C4-2B (cell line): ENCODE measurements at regions not wholly inside any gene's neighbourhood (a gene's known extent, or its start where the extent isn't known, plus 50 kb on each side); places are given as distances from the start of the nearest gene placed in this dataset.

Experiments
- ZFX ChIP-seq: fragments of 450-650 bp; IDR thresholded peaks from 2 replicates; pipeline ENCODE4 v1.6.1; 2017
- TF ChIP-seq, protein P1 (sequence below): fragments of 450-650 bp; conservative IDR thresholded peaks from 2 replicates; pipeline ENCODE4 v1.5.1; 2017; ENCODE audit warnings: mild to moderate bottlenecking

DNA sequence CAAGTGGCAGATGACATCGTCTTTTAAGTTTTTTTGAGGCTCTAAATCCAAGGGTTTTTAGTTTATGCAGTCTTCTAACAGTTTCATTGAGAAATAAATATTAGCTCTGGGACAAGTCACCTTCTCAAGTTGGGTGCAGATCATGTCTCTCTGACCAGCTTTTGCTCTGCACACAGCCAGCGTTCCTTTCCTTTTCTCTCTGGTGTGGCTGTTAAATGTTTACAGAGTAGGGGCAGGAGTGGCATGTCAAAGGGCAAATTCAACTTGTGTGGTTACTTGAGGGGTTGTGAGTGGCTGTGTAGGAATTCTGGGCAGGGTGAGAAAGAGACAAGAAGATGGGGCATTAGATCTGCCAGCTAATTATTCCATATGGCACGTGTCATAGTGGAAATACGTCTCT, 187.5 kb upstream of the HMHB1 start:
- TF ChIP-seq, protein P1, sequence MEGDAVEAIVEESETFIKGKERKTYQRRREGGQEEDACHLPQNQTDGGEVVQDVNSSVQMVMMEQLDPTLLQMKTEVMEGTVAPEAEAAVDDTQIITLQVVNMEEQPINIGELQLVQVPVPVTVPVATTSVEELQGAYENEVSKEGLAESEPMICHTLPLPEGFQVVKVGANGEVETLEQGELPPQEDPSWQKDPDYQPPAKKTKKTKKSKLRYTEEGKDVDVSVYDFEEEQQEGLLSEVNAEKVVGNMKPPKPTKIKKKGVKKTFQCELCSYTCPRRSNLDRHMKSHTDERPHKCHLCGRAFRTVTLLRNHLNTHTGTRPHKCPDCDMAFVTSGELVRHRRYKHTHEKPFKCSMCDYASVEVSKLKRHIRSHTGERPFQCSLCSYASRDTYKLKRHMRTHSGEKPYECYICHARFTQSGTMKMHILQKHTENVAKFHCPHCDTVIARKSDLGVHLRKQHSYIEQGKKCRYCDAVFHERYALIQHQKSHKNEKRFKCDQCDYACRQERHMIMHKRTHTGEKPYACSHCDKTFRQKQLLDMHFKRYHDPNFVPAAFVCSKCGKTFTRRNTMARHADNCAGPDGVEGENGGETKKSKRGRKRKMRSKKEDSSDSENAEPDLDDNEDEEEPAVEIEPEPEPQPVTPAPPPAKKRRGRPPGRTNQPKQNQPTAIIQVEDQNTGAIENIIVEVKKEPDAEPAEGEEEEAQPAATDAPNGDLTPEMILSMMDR: no peak
- TF ChIP-seq ZFX: no peak
